B cell (primary cell): ENCODE measurements at regions not wholly inside any gene's neighbourhood (a gene's known extent, or its start where the extent isn't known, plus 50 kb on each side); places are given as distances from the start of the nearest gene placed in this dataset.

Experiments used
- ATAC-seq: fragments of 200-7000 bp; cut with Tn5 transposase; one replicate; pipeline ENCODE4 v1.10.0; 2021; ENCODE audit warnings: low read depth, mild to moderate bottlenecking, moderate number of reproducible peaks, moderate library complexity
- CTCF ChIA-PET: fragments of 350-600 bp; sonication (Branson Sonifier 250); formaldehyde crosslinking; loops from one replicate; lab custom pipeline; 2021; ENCODE audit warnings: antibody characterized with exemption, inconsistent platforms; lab: Charles Lee
- POLR2A ChIA-PET: fragments of 350-600 bp; sonication (Branson Sonifier 250); formaldehyde crosslinking; loops from one replicate; lab custom pipeline; 2021; ENCODE audit warnings: antibody characterized with exemption; lab: Charles Lee
- DNase-seq: peaks from one replicate; pipeline ENCODE4 v3.0.0; 2013
- H2AFZ ChIP-seq: 2 replicates; pipeline ENCODE4 v1.6.1; 2012; ENCODE audit warnings: mild to moderate bottlenecking, low read depth, low read length; ENCODE audit not compliant: insufficient read depth, poor library complexity, severe bottlenecking
- H3K27ac ChIP-seq, 2 donors: 1 replicate in 1 of 2; 2 replicates in 1 of 2; pipeline ENCODE4 v1.5.1; 2012 to 2013; ENCODE audit warnings: low read length in 2 of 2, mild to moderate bottlenecking in 2 of 2, moderate library complexity in 1 of 2
- H3K27me3 ChIP-seq, 4 experiments: fragments of 200-600 bp in 1 of 4; sonication (generic) in 1 of 4; replicated peaks in 1 of 4; 1 replicate in 2 of 4; 2 replicates in 2 of 4; pipeline versions ENCODE4 v1.6.1 to v1.7.0; 2013 to 2016; ENCODE audit warnings: low read length in 3 of 4, mild to moderate bottlenecking in 2 of 4, mixed read lengths in 1 of 4, moderate library complexity in 1 of 4; ENCODE audit not compliant: insufficient read depth in 4 of 4, control insufficient read depth in 3 of 4; ENCODE audit errors: control extremely low read depth in 1 of 4
- H3K36me3 ChIP-seq, 2 experiments: replicated peaks in 1 of 2; 1 replicate in 1 of 2; 2 replicates in 1 of 2; pipeline versions ENCODE4 v1.6.1 to v1.7.1; 2013; ENCODE audit warnings: low read length in 1 of 2; ENCODE audit not compliant: insufficient read depth in 2 of 2, control insufficient read depth in 1 of 2; ENCODE audit errors: control extremely low read depth in 1 of 2, extremely low read depth in 1 of 2
- H3K4me1 ChIP-seq, 2 donors: fragments of 200-600 bp in 1 of 2; sonication (generic) in 1 of 2; 1 replicate in 1 of 2; 2 replicates in 1 of 2; pipeline versions ENCODE4 v1.5.1 to v1.6.1; 2013 to 2017; ENCODE audit warnings: low read length in 2 of 2; ENCODE audit not compliant: control insufficient read depth in 2 of 2, insufficient read depth in 2 of 2
- H3K4me2 ChIP-seq: replicated peaks from 2 replicates; pipeline ENCODE3; 2012; ENCODE audit warnings: mild to moderate bottlenecking, low read depth, low read length; ENCODE audit not compliant: poor library complexity, severe bottlenecking
- H3K4me3 ChIP-seq, 5 experiments: fragments of 200-600 bp in 1 of 5; sonication (generic) in 1 of 5; 1 replicate in 3 of 5; 2 replicates in 2 of 5; pipeline versions ENCODE4 v1.5.1 to v1.7.0; 2011 to 2016; ENCODE audit warnings: low read length in 4 of 5, mild to moderate bottlenecking in 4 of 5, low read depth in 2 of 5, control low read depth in 1 of 5, moderate library complexity in 1 of 5; ENCODE audit not compliant: insufficient read depth in 1 of 5; ENCODE audit errors: control extremely low read depth in 1 of 5, extremely low read depth in 1 of 5
- H3K79me2 ChIP-seq: fragments of 200-600 bp; sonication (generic); one replicate; pipeline ENCODE4 v1.6.0; 2016; ENCODE audit warnings: low read length; ENCODE audit not compliant: control insufficient read depth, insufficient read depth
- H3K9ac ChIP-seq: fragments of 200-600 bp; sonication (generic); 2 replicates; pipeline ENCODE4 v1.6.1; 2017; ENCODE audit warnings: mild to moderate bottlenecking, low read length, moderate library complexity
- H3K9me3 ChIP-seq, 3 donors: one replicate each; pipeline versions ENCODE4 v1.6.1 to v1.7.1; 2013; ENCODE audit warnings: low read length in 2 of 3; ENCODE audit not compliant: control insufficient read depth in 2 of 3, insufficient read depth in 1 of 3; ENCODE audit errors: control extremely low read depth in 1 of 3
- H4K20me1 ChIP-seq: 2 replicates; pipeline ENCODE4 v1.6.0; 2012; ENCODE audit warnings: mild to moderate bottlenecking, low read length; ENCODE audit not compliant: insufficient read depth, control insufficient read depth, poor library complexity, severe bottlenecking
- H3K27ac Mint-ChIP-seq: one replicate; pipeline ENCODE4 v1.8.0; 2021; ENCODE audit warnings: mixed read lengths
- H3K27me3 Mint-ChIP-seq: one replicate; pipeline ENCODE4 v1.8.0; 2021; ENCODE audit warnings: mixed read lengths
- H3K4me1 Mint-ChIP-seq: one replicate; pipeline ENCODE4 v1.8.0; 2021; ENCODE audit warnings: mixed read lengths
- H3K4me3 Mint-ChIP-seq: one replicate; pipeline ENCODE4 v1.8.0; 2021; ENCODE audit warnings: mixed read lengths
- H3K9me3 Mint-ChIP-seq: one replicate; pipeline ENCODE4 v1.8.0; 2022; ENCODE audit warnings: mixed read lengths; ENCODE audit not compliant: insufficient read depth
- CTCF ChIP-seq: fragments of 200-600 bp; IDR thresholded peaks from one replicate; pipeline ENCODE4 v1.8.0; 2022; ENCODE audit warnings: antibody characterized with exemption, mild to moderate bottlenecking
- EZH2 ChIP-seq: IDR thresholded peaks from 2 replicates; pipeline ENCODE4 v1.6.1; 2012; ENCODE audit warnings: borderline replicate concordance, low read depth, mild to moderate bottlenecking, moderate library complexity, low read length; ENCODE audit not compliant: insufficient read depth, poor library complexity, severe bottlenecking
- WGBS: methylation state at CpG from one replicate; pipeline ENCODE4 v1.1.5; 2013; ENCODE audit warnings: missing lambda C conversion rate; ENCODE audit not compliant: insufficient coverage; 5-methylcytosine and 5-hydroxymethylcytosine counted together
- intact Hi-C: fragments of 100-400 bp; cut with micrococcal nuclease; formaldehyde crosslinking; loops from one replicate; pipeline ENCODE4 v1.10.0; 2022

- H3K9me3 ChIP-seq, result no peaks in the 10 kb centered on the region
- H4K20me1 ChIP-seq, result no peaks in the 10 kb centered on the region
- H3K9ac ChIP-seq, result no peak overlapping the region
- H3K27ac Mint-ChIP-seq, result no peak overlapping the region
- H3K36me3 ChIP-seq, result no peaks in the 10 kb centered on the region
- H3K27ac ChIP-seq, result no peak overlapping the region
- H2AFZ ChIP-seq, result no peak overlapping the region
- TF ChIP-seq EZH2 (no peak), CTCF (no peak)
- ATAC-seq, result no peak
- ChIA-PET CTCF (no interaction called here), POLR2A (interaction anchor here (0.7 kb wide), 1 partner anchor 114 kb away, joined by 5 read pairs; no protein-coding TSS in a partner anchor)
- H3K27me3 Mint-ChIP-seq, result no peaks in the 10 kb centered on the region
- H3K4me3 ChIP-seq, result no peak overlapping the region
- H3K27me3 ChIP-seq, result no peaks in the 10 kb centered on the region
- no peak overlapping the region for H3K4me3 Mint-ChIP-seq
- intact Hi-C loops, result no loop called here
- DNase-seq, result no peak
- no peaks in the 10 kb centered on the region for H3K4me1 Mint-ChIP-seq
- no peaks in the 10 kb centered on the region for H3K4me1 ChIP-seq
- no peaks in the 10 kb centered on the region for H3K79me2 ChIP-seq
- H3K4me2 ChIP-seq, result no peak overlapping the region
- WGBS, result no CpG with 5 or more reads among the region's 3 CpGs
- H3K9me3 Mint-ChIP-seq, result no peaks in the 10 kb centered on the region
Measured at GRCh38 chr6:163775313-163775712, 360.8 kb downstream of the QKI start.

GRCh38 chr6:163774485-163774884 is 360.0 kb downstream of the QKI start:
- no peak for ATAC-seq
- intact Hi-C loops, result no loop called here

More at GRCh38 chr6:163774485-163774884, 360.0 kb downstream of the QKI start:
- H3K27ac ChIP-seq, result no peak overlapping the region
- ChIA-PET CTCF (no interaction called here), POLR2A (no interaction called here)
- no peak for DNase-seq
- H3K9ac ChIP-seq, result no peak overlapping the region
- H3K36me3 ChIP-seq, result no peaks in the 10 kb centered on the region
- H3K79me2 ChIP-seq, result no peaks in the 10 kb centered on the region
- H3K27ac Mint-ChIP-seq, result no peak overlapping the region
- no peaks in the 10 kb centered on the region for H3K27me3 Mint-ChIP-seq
- H3K4me3 ChIP-seq, result no peak overlapping the region
- no peaks in the 10 kb centered on the region for H3K9me3 ChIP-seq
- no peaks in the 10 kb centered on the region for H3K27me3 ChIP-seq
- 93% methylated on average over 7 of the region's 8 CpGs for WGBS
- H3K4me2 ChIP-seq, result no peak overlapping the region
- H2AFZ ChIP-seq, result no peak overlapping the region
- H3K9me3 Mint-ChIP-seq, result no peaks in the 10 kb centered on the region
- TF ChIP-seq CTCF (no peak), EZH2 (no peak)
- H3K4me1 Mint-ChIP-seq, result no peaks in the 10 kb centered on the region
- H3K4me1 ChIP-seq, result no peaks in the 10 kb centered on the region
- no peaks in the 10 kb centered on the region for H4K20me1 ChIP-seq
- no peak overlapping the region for H3K4me3 Mint-ChIP-seq
